CD4-positive, alpha-beta T cell (primary cell): ENCODE measurements at regions not wholly inside any gene's neighbourhood (a gene's known extent, or its start where the extent isn't known, plus 50 kb on each side); places are given as distances from the start of the nearest gene placed in this dataset.

ENCODE experiments used
- ATAC-seq: fragments of 200-7000 bp; cut with Tn5 transposase; one replicate; pipeline ENCODE4 v1.10.0; 2022; ENCODE audit warnings: mild to moderate bottlenecking; ENCODE audit not compliant: poor library complexity
- CTCF ChIA-PET: fragments of 350-600 bp; sonication (Branson Sonifier 250); formaldehyde crosslinking; loops from one replicate; lab custom pipeline; 2021; ENCODE audit warnings: antibody characterized with exemption, inconsistent platforms; lab: Charles Lee
- POLR2A ChIA-PET: fragments of 350-600 bp; sonication (Branson Sonifier 250); formaldehyde crosslinking; loops from one replicate; lab custom pipeline; 2021; ENCODE audit warnings: antibody characterized with exemption, inconsistent platforms; lab: Charles Lee
- DNase-seq, 14 experiments: peaks; one replicate each; pipeline ENCODE4 v3.0.0-alpha.2; 2013 to 2020; ENCODE audit warnings: mixed read lengths in 2 of 14
- H3K27ac ChIP-seq, 2 donors: one replicate each; pipeline versions ENCODE4 v1.5.1 to v1.7.0; 2013; ENCODE audit warnings: low read length in 2 of 2, low read depth in 1 of 2, mild to moderate bottlenecking in 1 of 2
- H3K27me3 ChIP-seq, 2 experiments: 1 replicate in 1 of 2; 2 replicates in 1 of 2; pipeline versions ENCODE4 v1.6.1 to v1.7.0; 2013; ENCODE audit warnings: low read length in 2 of 2, control low read depth in 1 of 2, mild to moderate bottlenecking in 1 of 2, moderate library complexity in 1 of 2; ENCODE audit not compliant: insufficient read depth in 2 of 2, control insufficient read depth in 1 of 2
- H3K36me3 ChIP-seq: one replicate; pipeline ENCODE4 v1.6.1; 2013; ENCODE audit warnings: low read length, control low read depth; ENCODE audit not compliant: insufficient read depth
- H3K4me1 ChIP-seq: one replicate; pipeline ENCODE4 v1.6.1; 2013; ENCODE audit warnings: low read length, control low read depth; ENCODE audit not compliant: insufficient read depth
- H3K4me3 ChIP-seq: one replicate; pipeline ENCODE4 v1.5.1; 2013; ENCODE audit warnings: mild to moderate bottlenecking, low read length, moderate library complexity
- H3K9me3 ChIP-seq, 2 experiments: 1 replicate in 1 of 2; 2 replicates in 1 of 2; pipeline versions ENCODE4 v1.6.1 to v1.7.0; 2013; ENCODE audit warnings: low read length in 2 of 2, mild to moderate bottlenecking in 2 of 2, control low read depth in 1 of 2, moderate library complexity in 1 of 2; ENCODE audit not compliant: control insufficient read depth in 1 of 2, insufficient read depth in 1 of 2
- H3K27ac Mint-ChIP-seq: one replicate; pipeline ENCODE4 v1.8.0; 2020; ENCODE audit warnings: mixed read lengths
- H3K27me3 Mint-ChIP-seq: one replicate; pipeline ENCODE4 v1.8.0; 2021; ENCODE audit warnings: mixed read lengths
- H3K36me3 Mint-ChIP-seq: one replicate; pipeline ENCODE4 v1.8.0; 2021; ENCODE audit warnings: low read depth, mixed read lengths
- H3K4me1 Mint-ChIP-seq: one replicate; pipeline ENCODE4 v1.8.0; 2021; ENCODE audit warnings: low read depth, mixed read lengths
- H3K4me3 Mint-ChIP-seq: one replicate; pipeline ENCODE4 v1.8.0; 2020; ENCODE audit warnings: mild to moderate bottlenecking, mixed read lengths
- H3K9me3 Mint-ChIP-seq: one replicate; pipeline ENCODE4 v1.8.0; 2020; ENCODE audit warnings: mixed read lengths
- intact Hi-C, 2 experiments: fragments of 100-400 bp; cut with DNase I in 1 of 2; cut with micrococcal nuclease in 1 of 2; formaldehyde crosslinking; loops; one replicate each; pipeline versions ENCODE4 v1.15.1 to v1.9.0; 2023 to 2025; cut with DNase I, micrococcal nuclease
- TF ChIP-seq, protein P1 (sequence below): fragments of 200-600 bp; IDR thresholded peaks from one replicate; pipeline ENCODE4 v1.8.0; 2022; ENCODE audit warnings: antibody characterized with exemption, mild to moderate bottlenecking

DNA sequence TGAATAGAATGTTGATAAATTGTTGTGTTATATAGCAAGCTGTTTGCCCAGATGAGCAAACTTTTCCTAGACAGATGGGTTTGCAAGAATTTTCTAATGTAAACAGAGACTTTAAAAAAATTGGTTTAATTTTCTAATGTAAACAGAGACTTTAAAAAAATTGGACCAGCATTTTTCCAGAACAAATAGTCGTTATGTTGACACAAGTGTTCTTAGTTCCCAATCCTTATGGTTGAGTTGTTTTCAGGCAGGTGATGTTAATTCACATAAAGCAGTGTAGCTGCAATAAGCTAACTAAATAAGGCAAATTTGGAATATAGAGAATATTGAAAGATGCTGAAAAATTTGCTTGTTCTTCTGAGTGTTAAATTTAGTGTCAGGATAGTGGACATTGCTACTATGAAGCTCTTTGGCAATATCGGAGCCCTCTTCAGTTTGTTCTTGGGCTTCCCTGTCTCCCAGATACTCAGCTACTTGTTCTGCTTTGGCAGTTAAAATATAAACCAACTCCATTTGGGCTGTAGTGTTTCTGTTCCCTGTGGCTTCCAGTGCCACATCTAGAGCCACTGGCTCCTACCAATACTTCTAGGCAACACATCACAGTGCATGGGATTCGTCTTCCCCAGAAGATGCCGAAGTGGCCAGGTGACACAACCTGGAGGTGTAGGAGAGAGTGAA lies 105.7 kb downstream of the DYNAP start:
- no peaks in the 10 kb centered on the region for H3K9me3 ChIP-seq
- TF ChIP-seq, protein P1, sequence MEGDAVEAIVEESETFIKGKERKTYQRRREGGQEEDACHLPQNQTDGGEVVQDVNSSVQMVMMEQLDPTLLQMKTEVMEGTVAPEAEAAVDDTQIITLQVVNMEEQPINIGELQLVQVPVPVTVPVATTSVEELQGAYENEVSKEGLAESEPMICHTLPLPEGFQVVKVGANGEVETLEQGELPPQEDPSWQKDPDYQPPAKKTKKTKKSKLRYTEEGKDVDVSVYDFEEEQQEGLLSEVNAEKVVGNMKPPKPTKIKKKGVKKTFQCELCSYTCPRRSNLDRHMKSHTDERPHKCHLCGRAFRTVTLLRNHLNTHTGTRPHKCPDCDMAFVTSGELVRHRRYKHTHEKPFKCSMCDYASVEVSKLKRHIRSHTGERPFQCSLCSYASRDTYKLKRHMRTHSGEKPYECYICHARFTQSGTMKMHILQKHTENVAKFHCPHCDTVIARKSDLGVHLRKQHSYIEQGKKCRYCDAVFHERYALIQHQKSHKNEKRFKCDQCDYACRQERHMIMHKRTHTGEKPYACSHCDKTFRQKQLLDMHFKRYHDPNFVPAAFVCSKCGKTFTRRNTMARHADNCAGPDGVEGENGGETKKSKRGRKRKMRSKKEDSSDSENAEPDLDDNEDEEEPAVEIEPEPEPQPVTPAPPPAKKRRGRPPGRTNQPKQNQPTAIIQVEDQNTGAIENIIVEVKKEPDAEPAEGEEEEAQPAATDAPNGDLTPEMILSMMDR: no peak
- H3K27ac Mint-ChIP-seq: no peak overlapping the region
- ChIA-PET CTCF (no interaction called here), POLR2A (no interaction called here)
- H3K36me3 Mint-ChIP-seq: no peaks in the 10 kb centered on the region
- H3K27me3 Mint-ChIP-seq: no peaks in the 10 kb centered on the region
- H3K4me3 ChIP-seq: no peak overlapping the region
- ATAC-seq: no peak
- no peaks in the 10 kb centered on the region for H3K27me3 ChIP-seq
- no peaks in the 10 kb centered on the region for H3K4me1 Mint-ChIP-seq
- H3K27ac ChIP-seq: no peak overlapping the region
- H3K9me3 Mint-ChIP-seq: no peaks in the 10 kb centered on the region
- no peak overlapping the region for H3K4me3 Mint-ChIP-seq
- intact Hi-C loops: no loop called here
- no peaks in the 10 kb centered on the region for H3K36me3 ChIP-seq
- no peak for DNase-seq
- no peaks in the 10 kb centered on the region for H3K4me1 ChIP-seq

DNA sequence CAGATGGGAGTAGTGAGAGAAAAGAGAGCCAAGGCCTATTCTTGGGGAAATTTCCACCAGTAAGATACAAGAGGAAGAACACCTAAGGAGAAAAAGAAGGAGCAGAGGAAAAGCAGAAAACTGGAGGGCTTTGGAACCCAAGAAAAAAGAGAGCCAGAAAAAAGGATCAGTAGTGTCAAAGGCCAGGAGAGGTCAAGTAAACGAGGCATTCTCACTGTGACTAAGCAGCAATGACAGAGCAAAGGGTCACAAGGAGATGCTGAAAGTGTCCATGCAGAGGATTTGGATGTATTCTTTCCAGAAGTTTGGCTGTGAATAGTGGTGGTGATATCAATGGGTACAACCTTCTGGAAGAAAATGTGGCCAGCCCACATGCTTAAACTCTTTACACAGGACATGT lies 109.5 kb downstream of the DYNAP start:
- intact Hi-C loops: no loop called here

DNA sequence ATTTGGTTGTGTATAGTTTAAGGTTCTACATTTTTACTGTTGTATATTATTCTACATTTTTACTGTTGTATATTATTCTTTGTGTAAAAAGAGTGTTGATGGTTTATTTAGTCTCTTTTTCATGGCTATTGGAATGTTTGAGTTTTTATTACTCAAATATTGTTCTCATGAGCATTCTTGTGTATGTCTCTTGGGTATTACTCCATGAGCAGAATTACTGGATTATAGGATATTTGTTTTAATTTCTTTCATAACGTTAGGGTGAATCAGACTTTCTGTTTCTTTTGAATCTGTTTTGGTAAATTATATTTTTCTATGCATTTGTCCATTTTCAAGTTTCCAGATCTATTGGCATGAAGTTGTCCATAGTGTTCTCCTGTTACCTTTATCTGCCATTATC lies 111.6 kb downstream of the DYNAP start:
- H3K4me1 Mint-ChIP-seq: no peaks in the 10 kb centered on the region
- POLR2A ChIA-PET: no interaction called here

More for the DNA sequence above, 109.5 kb downstream of the DYNAP start:
- no peak overlapping the region for H3K4me3 Mint-ChIP-seq
- H3K4me1 ChIP-seq: no peaks in the 10 kb centered on the region
- H3K9me3 ChIP-seq: no peaks in the 10 kb centered on the region
- no peak overlapping the region for H3K4me3 ChIP-seq
- CTCF ChIA-PET: no interaction called here
- no peak for ATAC-seq
- TF ChIP-seq, protein P1: no peak
- H3K9me3 Mint-ChIP-seq: no peaks in the 10 kb centered on the region
- no peak for DNase-seq
- H3K27me3 Mint-ChIP-seq: no peaks in the 10 kb centered on the region
- POLR2A ChIA-PET: no interaction called here
- H3K36me3 ChIP-seq: no peaks in the 10 kb centered on the region
- H3K27me3 ChIP-seq: no peaks in the 10 kb centered on the region
- no peak overlapping the region for H3K27ac Mint-ChIP-seq
- H3K27ac ChIP-seq: no peak overlapping the region
- no peaks in the 10 kb centered on the region for H3K4me1 Mint-ChIP-seq
- H3K36me3 Mint-ChIP-seq: no peaks in the 10 kb centered on the region

More for the DNA sequence above, 111.6 kb downstream of the DYNAP start:
- no peak overlapping the region for H3K27ac ChIP-seq
- intact Hi-C loops: no loop called here
- Mint-ChIP-seq H3K27ac (no peak overlapping the region), H3K27me3 (no peaks in the 10 kb centered on the region), H3K36me3 (no peaks in the 10 kb centered on the region), H3K9me3 (no peaks in the 10 kb centered on the region), H3K4me3 (no peak overlapping the region)
- no peaks in the 10 kb centered on the region for H3K4me1 ChIP-seq
- TF ChIP-seq, protein P1: no peak
- ATAC-seq (no peak), DNase-seq (no peak)
- H3K9me3 ChIP-seq: no peaks in the 10 kb centered on the region
- CTCF ChIA-PET: no interaction called here
- H3K36me3 ChIP-seq: no peaks in the 10 kb centered on the region
- H3K4me3 ChIP-seq: no peak overlapping the region
- H3K27me3 ChIP-seq: no peaks in the 10 kb centered on the region
